Stimulated activated CD8-positive, alpha-beta memory T cell treated with anti-CD3 and anti-CD28 coated beads, Interleukin-15, amount 100 ng/mL, for 4 hours (primary cell): ENCODE measurements at regions not wholly inside any gene's neighbourhood (a gene's known extent, or its start where the extent isn't known, plus 50 kb on each side); places are given as distances from the start of the nearest gene placed in this dataset.

ENCODE experiments used
- DNase-seq, 2 donors: peaks; one replicate each; pipeline ENCODE4 v3.0.0-alpha.2; 2020; ENCODE audit warnings: low read depth in 2 of 2

DNA sequence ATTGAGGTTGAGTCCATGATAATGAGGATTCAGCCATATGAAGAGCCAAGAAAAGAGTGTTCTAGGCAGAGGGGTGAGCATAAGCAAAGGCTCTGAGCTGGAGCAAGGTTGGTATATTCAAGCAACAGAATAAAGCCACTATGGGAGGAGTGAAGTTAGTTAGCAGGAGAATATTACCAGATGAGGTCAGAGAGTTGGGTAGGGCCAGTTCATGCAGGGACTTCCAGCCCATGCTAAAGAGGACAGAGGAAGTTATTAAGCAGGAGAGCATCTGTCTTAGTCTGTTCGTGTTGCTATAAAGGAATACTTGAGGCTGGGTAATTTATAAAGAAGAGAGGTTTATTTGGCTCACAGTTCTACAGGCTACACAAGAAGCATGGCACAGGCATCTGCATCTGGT lies 57.1 kb upstream of the ATG10 start:
- no peak for DNase-seq

GRCh38 chr5:81912933-81913332 lies 58.9 kb upstream of the ATG10 start:
- DNase-seq, result no peak

DNA sequence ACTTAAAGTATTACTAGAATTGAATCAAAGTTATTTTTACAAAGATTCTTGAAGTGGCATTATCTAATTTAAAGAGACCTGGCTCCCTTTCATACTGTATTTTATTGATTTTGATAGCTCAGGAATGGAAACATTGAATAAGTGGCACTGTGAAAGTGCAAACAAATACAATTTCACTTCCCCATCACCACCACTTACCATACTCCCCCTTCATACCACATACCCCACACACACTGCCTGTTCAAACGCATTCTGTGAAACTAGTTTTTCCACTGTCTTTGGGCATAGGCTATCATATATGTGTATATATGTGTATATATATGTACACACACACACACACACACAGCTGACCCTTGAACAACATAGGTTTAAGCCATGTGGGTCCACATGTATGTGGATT lies 62.1 kb upstream of the ATG10 start:
- no peak for DNase-seq

- no peak for DNase-seq
Measured at GRCh38 chr5:81908771-81909170, 63.1 kb upstream of the ATG10 start.

DNA sequence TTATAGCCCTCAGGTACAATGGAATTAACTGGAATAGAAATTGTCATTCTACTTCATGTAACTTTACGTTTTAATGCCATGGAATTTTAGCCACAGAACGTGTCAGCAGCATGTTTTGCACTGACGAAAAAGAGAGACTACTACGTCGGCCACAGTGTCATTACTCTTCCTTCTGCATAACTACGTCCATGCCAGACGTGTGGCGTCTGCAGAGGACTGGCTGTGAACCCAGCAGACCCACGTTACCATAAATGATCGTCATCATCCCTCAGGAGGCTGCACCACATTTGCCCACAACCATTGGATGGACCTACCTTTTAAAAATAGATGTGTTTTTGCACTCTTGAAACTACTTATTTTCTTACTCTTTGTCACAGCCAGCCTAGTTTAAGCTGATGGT lies 63.8 kb upstream of the ATG10 start:
- DNase-seq, result no peak

DNA sequence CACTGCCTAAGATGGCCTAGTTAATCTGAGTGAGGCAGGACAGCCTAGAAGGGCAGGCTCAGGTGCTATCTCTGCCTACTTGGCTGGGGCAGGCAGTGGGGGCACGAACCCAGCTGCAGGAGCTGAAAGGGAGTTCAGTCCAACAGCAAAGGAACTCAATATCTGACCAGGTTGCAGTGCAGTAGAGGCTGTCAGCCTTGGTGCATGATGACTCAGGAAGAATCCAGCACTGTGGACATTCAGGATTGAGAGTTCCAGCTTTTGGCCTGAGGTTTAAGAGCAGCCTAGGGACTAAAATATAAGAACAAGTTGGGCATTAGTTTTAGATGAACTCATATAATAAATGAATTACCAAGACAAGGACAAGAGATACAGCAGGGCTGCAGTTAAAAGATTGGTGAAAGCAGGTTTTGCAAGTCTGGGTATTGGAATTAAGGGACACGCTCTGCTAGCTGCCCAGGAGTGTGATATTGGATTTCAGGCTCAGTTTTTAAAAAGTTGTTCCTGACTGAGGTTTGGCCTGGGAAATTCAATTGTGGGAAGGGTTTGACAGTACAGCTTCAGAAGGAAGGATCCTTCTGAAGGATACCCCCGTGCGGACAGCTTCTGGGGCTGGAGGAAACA lies 64.7 kb upstream of the ATG10 start:
- no peak for DNase-seq

DNA sequence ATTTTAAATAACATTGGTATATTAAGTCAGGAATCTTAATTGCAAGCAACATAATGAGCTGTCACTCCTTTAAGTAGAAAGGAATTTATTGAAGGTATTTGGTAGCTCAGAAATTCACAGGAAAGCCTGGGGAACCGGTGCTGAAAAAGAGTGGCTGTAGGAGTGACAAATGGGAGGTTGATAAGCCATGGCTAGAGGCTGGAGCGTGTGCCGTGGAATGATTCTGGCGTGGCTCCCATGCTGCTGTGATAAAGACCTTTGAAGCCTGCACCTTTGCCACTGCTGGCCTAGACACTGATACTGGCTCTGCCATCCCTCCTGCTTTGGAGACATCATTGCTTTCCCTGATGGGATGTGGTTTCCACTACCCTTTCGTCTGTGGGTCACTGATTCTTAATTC lies 65.7 kb upstream of the ATG10 start:
- no peak for DNase-seq

DNA sequence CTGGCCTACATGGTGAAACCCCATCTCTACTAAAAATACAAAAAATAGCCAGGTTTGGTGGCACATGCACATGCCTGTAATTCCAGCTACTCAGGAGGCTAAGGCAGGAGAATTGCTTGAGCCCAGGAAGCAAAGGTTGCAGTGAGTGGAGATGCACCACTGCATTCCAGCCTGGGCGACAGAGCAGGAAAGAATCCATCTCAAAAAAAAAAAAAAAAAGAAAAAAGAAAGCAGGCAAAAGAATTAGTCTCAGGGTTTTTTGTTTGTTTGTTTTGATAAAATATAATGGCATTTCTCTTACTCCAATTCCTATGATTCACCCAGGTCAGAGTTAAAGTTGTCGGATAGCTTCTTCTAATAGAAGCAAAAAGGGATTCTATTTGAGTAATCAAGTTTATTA lies 67.0 kb upstream of the ATG10 start:
- DNase-seq, result no peak

DNA sequence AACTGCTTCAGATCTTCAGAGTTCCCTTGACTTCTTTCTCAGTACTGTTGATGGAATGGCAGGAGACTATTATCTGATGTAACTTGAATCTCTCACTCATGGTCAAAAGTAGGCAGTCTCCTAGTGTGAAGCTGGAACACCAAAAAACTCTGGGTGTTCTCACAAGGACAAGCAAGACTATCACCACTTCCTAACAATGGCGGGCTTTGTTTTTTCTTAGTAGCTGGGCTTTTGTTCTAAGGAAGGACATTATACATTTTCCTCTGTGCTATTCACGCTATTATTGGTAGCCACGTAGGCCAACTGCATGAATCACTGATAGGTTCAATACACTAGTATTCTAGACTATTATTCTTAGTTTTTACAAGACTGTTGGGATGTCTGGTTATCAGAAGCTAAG lies 67.7 kb upstream of the ATG10 start:
- DNase-seq, result no peak

DNA sequence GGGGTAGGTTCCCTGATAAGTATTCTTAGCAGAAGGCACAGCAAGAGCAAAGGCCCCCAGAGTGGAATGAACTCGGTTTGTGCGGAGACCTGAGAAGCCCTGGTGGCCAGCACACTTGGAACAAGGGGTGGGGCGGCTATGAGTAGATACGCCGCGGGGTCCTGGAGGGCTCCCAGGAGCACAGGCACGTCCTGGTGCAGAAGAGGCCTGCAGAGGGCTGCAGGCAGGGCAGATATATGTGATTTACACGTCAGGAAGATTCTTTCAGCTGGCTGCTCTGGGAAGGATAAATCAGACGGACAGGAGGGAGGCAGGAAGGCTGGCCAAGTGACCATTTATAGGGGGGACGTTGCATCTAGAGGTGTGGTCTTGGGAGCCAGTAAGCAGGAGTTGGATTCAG lies 70.2 kb upstream of the ATG10 start:
- DNase-seq, result no peak

- DNase-seq, result no peak
Measured at GRCh38 chr5:81899123-81899522, 72.7 kb upstream of the ATG10 start.

GRCh38 chr5:81898403-81898802 lies 73.4 kb upstream of the ATG10 start:
- DNase-seq, result no peak

DNA sequence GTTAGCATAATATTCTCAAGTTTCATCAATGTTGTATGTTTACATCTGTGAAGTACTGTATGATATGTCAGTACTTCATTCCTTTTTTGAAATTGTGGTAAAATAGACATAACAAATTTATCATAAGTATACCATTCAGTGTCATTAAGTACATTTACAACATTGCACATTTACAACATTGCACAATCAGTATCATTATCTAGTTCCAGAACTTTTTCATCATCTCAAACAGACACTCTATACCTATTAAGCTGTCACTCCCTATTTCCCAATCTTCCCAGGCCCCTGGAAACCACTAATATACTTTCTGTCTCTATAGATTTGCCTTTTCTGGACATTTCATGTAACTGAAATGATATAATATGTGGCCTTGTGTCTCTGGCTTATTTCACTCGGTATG lies 75.1 kb upstream of the ATG10 start:
- no peak for DNase-seq

- DNase-seq, result no peak
Measured at GRCh38 chr5:81895307-81895706, 76.5 kb upstream of the ATG10 start.

DNA sequence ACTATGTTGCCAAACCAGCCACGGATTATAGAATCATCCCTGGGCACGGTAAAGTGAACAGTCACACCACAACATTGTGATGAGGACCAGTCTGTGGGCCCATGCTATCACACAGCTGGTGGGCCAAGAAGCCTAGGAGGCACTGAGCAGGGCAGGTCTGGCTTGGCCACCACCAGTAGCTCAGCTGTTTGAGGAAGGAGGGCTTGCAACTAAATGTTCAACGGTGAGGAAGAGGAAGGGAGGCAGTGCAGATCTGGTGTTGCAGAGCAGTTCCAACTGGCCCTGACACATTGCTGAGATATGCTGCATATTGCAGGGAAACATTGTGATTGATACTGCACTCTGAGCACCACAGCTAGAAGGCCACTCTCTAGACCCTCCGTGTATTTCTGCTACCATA lies 77.9 kb upstream of the ATG10 start:
- no peak for DNase-seq

GRCh38 chr5:81884871-81885270 lies 87.0 kb upstream of the ATG10 start:
- no peak for DNase-seq

DNA sequence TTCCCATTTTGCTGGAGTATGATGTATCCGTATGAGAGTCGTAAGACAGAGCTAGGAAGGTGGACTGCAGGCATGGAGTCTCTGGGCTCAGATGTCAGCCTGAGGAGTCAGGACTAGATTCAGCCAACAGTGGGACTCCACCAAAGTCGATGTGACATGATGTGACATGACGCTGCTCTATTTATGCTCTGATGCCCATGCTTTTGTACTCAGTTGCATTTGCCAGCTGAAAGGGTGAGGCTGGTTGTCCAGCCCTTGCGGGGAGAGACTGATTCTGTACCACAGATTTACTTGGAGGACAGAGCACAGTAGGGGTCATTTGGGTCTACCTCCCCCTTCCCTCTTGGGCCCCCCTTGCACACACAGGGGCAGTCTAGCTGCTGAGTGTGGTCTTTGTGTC lies 88.5 kb upstream of the ATG10 start:
- no peak for DNase-seq

- DNase-seq, result no peak
Measured at GRCh38 chr5:81881595-81881994, 90.2 kb upstream of the ATG10 start.

GRCh38 chr5:81879936-81880335 lies 91.9 kb upstream of the ATG10 start:
- no peak for DNase-seq

GRCh38 chr5:81878333-81878732 lies 93.5 kb upstream of the ATG10 start:
- no peak for DNase-seq

DNA sequence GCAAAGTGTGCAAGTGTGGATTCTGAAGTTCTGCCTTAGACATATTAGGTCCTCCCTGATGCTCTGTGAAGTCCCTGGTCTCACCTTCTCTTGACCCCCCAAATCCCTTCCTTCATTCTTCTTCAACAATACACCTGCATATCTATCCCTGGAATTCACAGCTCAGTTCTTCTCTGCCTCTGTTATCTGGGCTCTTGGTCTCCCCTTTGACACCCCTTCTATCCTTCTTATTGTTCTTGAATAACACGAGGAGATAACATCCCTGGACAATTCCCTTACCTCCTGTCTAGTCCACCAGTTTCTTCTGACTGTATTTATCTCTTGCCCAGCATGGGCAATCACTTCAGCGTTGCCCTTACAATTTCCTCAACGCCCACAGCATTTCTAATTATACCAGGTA lies 104.8 kb upstream of the ATG10 start:
- no peak for DNase-seq

GRCh38 chr5:81860778-81861177 lies 109.9 kb upstream of the SSBP2 start:
- no peak for DNase-seq

GRCh38 chr5:81859624-81860023 lies 108.7 kb upstream of the SSBP2 start:
- no peak for DNase-seq
